ENCODE measurements at regions not wholly inside any gene's neighbourhood (a gene's known extent, or its start where the extent isn't known, plus 50 kb on each side); places are given as distances from the start of the nearest gene placed in this dataset.

DNA sequence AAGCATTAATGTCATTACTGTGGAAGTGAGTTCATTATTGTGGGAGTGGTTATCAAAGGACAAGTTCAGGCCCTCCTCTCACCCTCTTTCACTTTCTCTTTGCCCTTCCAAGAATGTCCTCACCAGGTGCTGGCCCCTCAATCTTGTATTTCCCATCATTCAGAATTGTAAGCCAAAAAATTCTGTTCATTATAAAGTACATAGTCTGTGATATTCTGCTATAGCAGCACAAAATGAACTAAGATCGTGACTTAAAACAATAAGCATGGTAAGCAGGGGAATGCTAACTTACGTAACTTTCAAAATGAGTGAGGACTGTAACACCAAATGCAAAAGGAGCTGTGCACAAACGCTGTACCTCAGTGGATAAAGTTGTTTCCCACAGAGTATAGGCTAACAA, 515.7 kb upstream of the BTBD3 start:
- TF ChIP-seq POLR2AphosphoS5 (IDR thresholded peaks at IDR 0.05; ENCODE audit: low read depth, low read length) (no peak), FOXP2 (optimal IDR thresholded peaks at IDR 0.05; ENCODE audit: borderline replicate concordance, extremely low read depth, extremely low read length, insufficient read depth) (no peak)

DNA sequence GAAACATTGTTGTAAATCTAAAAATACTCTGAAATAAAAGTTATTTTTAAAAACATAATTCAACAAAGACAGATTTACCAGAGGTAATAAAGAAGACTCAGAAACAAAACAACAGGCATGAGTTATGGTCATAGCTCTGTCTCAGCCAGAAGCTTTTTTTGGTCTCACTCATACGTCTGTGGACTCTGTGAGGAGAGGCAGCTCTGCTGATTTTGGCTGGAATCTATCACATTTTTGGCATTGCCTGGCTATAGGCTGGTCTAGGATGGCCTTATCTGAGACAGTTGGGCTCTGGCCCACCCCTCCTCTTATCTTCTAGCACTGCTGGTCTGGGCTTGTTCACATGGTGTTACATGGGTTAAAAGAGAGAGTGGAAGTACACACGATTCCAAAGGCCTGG, 514.0 kb upstream of the BTBD3 start:
- TF ChIP-seq, protein P1, sequence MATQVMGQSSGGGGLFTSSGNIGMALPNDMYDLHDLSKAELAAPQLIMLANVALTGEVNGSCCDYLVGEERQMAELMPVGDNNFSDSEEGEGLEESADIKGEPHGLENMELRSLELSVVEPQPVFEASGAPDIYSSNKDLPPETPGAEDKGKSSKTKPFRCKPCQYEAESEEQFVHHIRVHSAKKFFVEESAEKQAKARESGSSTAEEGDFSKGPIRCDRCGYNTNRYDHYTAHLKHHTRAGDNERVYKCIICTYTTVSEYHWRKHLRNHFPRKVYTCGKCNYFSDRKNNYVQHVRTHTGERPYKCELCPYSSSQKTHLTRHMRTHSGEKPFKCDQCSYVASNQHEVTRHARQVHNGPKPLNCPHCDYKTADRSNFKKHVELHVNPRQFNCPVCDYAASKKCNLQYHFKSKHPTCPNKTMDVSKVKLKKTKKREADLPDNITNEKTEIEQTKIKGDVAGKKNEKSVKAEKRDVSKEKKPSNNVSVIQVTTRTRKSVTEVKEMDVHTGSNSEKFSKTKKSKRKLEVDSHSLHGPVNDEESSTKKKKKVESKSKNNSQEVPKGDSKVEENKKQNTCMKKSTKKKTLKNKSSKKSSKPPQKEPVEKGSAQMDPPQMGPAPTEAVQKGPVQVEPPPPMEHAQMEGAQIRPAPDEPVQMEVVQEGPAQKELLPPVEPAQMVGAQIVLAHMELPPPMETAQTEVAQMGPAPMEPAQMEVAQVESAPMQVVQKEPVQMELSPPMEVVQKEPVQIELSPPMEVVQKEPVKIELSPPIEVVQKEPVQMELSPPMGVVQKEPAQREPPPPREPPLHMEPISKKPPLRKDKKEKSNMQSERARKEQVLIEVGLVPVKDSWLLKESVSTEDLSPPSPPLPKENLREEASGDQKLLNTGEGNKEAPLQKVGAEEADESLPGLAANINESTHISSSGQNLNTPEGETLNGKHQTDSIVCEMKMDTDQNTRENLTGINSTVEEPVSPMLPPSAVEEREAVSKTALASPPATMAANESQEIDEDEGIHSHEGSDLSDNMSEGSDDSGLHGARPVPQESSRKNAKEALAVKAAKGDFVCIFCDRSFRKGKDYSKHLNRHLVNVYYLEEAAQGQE (IDR thresholded peaks at IDR 0.05; ENCODE audit: insufficient read depth in 1 of 2, low read depth in 2 of 2, low read length in 2 of 2), result no peak
- TF ChIP-seq FOXP2 (optimal IDR thresholded peaks at IDR 0.05; ENCODE audit: borderline replicate concordance, extremely low read depth, extremely low read length, insufficient read depth) (no peak), POLR2AphosphoS5 (IDR thresholded peaks at IDR 0.05; ENCODE audit: low read depth, low read length) (no peak), SIN3A (IDR thresholded peaks at IDR 0.05; ENCODE audit: borderline replicate concordance, insufficient read depth, low read length) (no peak), TAF1 (IDR thresholded peaks at IDR 0.05; ENCODE audit: borderline replicate concordance, insufficient read depth, low read length) (no peak)

DNA sequence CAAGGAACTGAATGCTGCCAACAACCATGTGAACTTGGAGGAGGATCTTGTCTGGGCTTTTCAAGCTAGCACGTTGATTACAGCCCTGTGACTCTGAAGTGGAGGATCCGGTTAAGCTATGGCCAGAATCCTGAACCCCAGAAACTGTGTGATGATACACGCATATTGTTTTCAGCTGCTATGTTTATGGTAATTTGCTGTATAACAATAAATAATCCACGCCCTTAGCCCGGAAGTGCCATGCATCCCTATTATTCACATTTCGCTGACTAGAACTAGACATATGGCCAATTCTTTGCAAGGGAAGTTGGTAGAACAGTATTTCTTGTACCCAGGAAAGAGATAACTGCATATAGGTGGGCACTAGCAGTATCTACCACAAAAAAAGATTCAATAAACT, 510.8 kb upstream of the BTBD3 start:
- TF ChIP-seq POLR2AphosphoS5 (IDR thresholded peaks at IDR 0.05; ENCODE audit: low read depth, low read length), result no peak
- TF ChIP-seq TAF1 (IDR thresholded peaks at IDR 0.05; ENCODE audit: borderline replicate concordance, insufficient read depth, low read length), result no peak
- no peak for TF ChIP-seq FOXP2 (optimal IDR thresholded peaks at IDR 0.05; ENCODE audit: borderline replicate concordance, extremely low read depth, extremely low read length, insufficient read depth)

DNA sequence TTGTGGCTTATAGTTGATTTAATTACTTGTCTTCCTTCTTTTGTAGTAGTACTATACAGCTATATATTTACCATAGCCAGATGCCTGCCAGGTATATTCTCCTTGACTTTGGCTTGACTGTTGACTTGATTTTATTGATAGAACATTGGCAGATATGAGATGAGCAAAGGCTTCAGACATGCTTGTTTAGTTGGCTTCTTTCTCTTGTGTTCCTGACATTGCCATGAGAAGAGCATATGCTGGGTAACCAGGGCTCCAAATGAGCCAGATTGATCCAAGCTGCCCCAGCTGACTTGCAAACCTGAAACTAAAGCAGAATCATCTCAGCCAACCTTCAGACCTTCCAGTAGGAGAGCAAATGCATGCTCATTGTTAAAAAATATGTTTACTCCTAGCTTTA, 508.1 kb upstream of the BTBD3 start:
- TF ChIP-seq TAF1 (IDR thresholded peaks at IDR 0.05; ENCODE audit: borderline replicate concordance, insufficient read depth, low read length) (no peak), SIN3A (IDR thresholded peaks at IDR 0.05; ENCODE audit: borderline replicate concordance, insufficient read depth, low read length) (no peak), FOXP2 (optimal IDR thresholded peaks at IDR 0.05; ENCODE audit: borderline replicate concordance, extremely low read depth, extremely low read length, insufficient read depth) (no peak), POLR2AphosphoS5 (IDR thresholded peaks at IDR 0.05; ENCODE audit: low read depth, low read length) (no peak)
- TF ChIP-seq, protein P1 (IDR thresholded peaks at IDR 0.05; ENCODE audit: insufficient read depth in 1 of 2, low read depth in 2 of 2, low read length in 2 of 2), result no peak

DNA sequence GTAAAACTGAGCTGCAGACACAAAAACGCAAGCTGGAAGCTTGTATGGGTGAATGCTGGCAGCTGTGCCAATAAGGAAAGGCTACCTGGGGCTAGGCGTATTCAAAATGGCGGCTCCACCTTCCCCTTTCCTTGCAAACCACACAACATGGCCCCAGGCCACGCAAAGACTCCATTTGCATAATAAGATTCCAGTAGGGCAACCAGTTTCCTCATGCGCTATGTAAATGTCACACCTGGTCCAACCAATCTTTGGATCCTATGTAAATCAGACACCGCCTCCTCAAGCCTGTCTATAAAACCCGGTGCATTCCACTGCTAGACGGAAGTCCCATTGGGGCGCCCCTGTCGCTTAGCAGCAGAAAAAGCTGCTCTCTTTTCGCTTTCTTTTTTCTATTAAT, 505.9 kb upstream of the BTBD3 start:
- TF ChIP-seq, protein P1 (IDR thresholded peaks at IDR 0.05; ENCODE audit: insufficient read depth in 1 of 2, low read depth in 2 of 2, low read length in 2 of 2), result no peak
- TF ChIP-seq TAF1 (IDR thresholded peaks at IDR 0.05; ENCODE audit: borderline replicate concordance, insufficient read depth, low read length), result no peak
- no peak for TF ChIP-seq SIN3A (IDR thresholded peaks at IDR 0.05; ENCODE audit: borderline replicate concordance, insufficient read depth, low read length)
- no peak for TF ChIP-seq POLR2AphosphoS5 (IDR thresholded peaks at IDR 0.05; ENCODE audit: low read depth, low read length)
- TF ChIP-seq FOXP2 (optimal IDR thresholded peaks at IDR 0.05; ENCODE audit: borderline replicate concordance, extremely low read depth, extremely low read length, insufficient read depth), result no peak

DNA sequence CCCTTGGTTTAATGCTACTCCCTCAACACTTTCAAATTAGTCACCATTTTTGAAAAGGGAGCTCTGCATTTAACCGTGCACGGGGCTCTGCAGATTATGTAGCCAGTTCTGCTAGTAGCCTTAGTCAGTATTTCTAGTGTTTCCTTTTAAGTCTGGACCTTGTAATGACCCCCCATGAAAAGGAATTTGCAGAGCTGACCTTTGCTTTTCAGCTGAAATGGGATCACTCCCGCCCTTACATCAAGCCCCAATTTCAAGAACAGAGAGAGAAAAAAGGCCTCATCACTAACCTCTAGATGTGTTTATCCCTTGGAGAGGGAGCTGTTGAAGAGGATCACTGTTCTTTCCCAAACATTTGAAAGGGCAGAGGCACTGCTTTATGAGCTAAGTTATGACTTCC, 490.7 kb upstream of the BTBD3 start:
- TF ChIP-seq SIN3A (IDR thresholded peaks at IDR 0.05; ENCODE audit: borderline replicate concordance, insufficient read depth, low read length) (no peak), TAF1 (IDR thresholded peaks at IDR 0.05; ENCODE audit: borderline replicate concordance, insufficient read depth, low read length) (no peak), POLR2AphosphoS5 (IDR thresholded peaks at IDR 0.05; ENCODE audit: low read depth, low read length) (no peak), FOXP2 (optimal IDR thresholded peaks at IDR 0.05; ENCODE audit: borderline replicate concordance, extremely low read depth, extremely low read length, insufficient read depth) (no peak)
- TF ChIP-seq, protein P1 (IDR thresholded peaks at IDR 0.05; ENCODE audit: insufficient read depth in 1 of 2, low read depth in 2 of 2, low read length in 2 of 2), result no peak
